ENCODE measurements at regions not wholly inside any gene's neighbourhood (a gene's known extent, or its start where the extent isn't known, plus 50 kb on each side); places are given as distances from the start of the nearest gene placed in this dataset.

DNA sequence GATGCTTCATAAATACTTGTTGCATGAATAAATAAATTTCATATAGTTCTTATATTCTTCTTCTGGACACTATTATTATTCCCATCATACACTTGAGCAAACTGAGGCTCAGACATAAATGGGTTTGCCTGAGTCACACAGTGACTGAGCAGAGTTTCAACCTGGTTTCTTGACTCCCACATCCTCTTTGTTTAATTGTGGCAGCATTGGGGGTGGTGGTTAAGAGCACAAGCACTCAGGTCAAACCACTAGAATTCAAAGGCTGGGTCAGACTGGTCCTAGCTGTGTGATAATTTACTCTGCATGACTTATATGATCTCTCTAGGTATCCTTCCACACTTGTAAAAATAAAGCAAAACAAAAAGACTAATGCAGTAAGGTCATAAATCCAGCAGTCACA lies 274.9 kb upstream of the SRRM4 start:
- Histone ChIP-seq H3K9me3 (ENCODE audit: control insufficient read depth in 4 of 4, low read length in 3 of 4) (no peaks in the 10 kb centered on the region), H3K36me3 (ENCODE audit: control insufficient read depth in 4 of 4, insufficient read depth in 3 of 4, low read depth in 1 of 4, low read length in 3 of 4) (no peaks in the 10 kb centered on the region), H3K4me1 (ENCODE audit: control insufficient read depth in 4 of 4, insufficient read depth in 4 of 4, low read length in 3 of 4) (no peaks in the 10 kb centered on the region), H3K9ac (ENCODE audit: low read depth in 1 of 2, low read length in 2 of 2) (no peak overlapping the region), H3K27me3 (ENCODE audit: control insufficient read depth in 4 of 4, insufficient read depth in 4 of 4, low read length in 3 of 4) (no peaks in the 10 kb centered on the region), H3K27ac (ENCODE audit: low read depth in 1 of 2, low read length in 2 of 2) (no peak overlapping the region), H3K4me3 (ENCODE audit: low read depth in 1 of 3, low read length in 3 of 3) (no peak overlapping the region)
- no peak for DNase-seq (ENCODE audit: low spot score)
- TF ChIP-seq TAF1 (conservative IDR thresholded peaks at IDR 0.05) (no peak), EGR1 (IDR thresholded peaks at IDR 0.05; ENCODE audit: low read depth in 2 of 2) (no peak), JUND (IDR thresholded peaks at IDR 0.05) (no peak), RXRA (IDR thresholded peaks at IDR 0.05) (no peak), RAD21 (IDR thresholded peaks at IDR 0.05) (no peak), HNF4G (IDR thresholded peaks at IDR 0.05) (no peak)
- TF ChIP-seq, protein P1, sequence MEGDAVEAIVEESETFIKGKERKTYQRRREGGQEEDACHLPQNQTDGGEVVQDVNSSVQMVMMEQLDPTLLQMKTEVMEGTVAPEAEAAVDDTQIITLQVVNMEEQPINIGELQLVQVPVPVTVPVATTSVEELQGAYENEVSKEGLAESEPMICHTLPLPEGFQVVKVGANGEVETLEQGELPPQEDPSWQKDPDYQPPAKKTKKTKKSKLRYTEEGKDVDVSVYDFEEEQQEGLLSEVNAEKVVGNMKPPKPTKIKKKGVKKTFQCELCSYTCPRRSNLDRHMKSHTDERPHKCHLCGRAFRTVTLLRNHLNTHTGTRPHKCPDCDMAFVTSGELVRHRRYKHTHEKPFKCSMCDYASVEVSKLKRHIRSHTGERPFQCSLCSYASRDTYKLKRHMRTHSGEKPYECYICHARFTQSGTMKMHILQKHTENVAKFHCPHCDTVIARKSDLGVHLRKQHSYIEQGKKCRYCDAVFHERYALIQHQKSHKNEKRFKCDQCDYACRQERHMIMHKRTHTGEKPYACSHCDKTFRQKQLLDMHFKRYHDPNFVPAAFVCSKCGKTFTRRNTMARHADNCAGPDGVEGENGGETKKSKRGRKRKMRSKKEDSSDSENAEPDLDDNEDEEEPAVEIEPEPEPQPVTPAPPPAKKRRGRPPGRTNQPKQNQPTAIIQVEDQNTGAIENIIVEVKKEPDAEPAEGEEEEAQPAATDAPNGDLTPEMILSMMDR (IDR thresholded peaks at IDR 0.05; ENCODE audit: low read depth, low read length, missing input control): no peak

DNA sequence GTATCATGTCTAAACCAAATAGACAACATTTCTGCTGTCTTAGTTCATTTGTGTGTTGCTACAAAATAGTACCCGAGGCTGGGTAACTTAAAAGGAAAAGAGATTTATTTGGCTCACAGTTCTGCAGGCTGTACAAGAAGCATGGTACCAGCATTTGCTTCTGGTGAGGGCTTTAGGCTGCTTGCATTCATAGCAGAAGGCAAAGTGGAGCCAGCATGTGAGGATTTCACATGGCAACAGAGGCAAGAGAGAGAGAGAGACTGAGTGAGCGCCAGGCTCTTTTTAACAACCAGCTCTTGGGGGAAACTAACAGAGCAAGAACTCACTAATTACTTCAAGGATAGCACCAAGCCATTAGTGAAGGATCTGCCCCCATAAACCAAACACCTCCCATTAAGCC lies 271.4 kb upstream of the SRRM4 start:
- WGBS: 89% methylated on average over 2 of the region's 2 CpGs
- H3K4me1 ChIP-seq (ENCODE audit: control insufficient read depth in 4 of 4, insufficient read depth in 4 of 4, low read length in 3 of 4): peaks cover 0 to 7% (median 0%) of the 10 kb centered on the region in 4 donors

More for the DNA sequence above, 271.4 kb upstream of the SRRM4 start:
- H3K4me3 ChIP-seq (ENCODE audit: low read depth in 1 of 3, low read length in 3 of 3): no peak overlapping the region
- TF ChIP-seq NR2F2 (IDR thresholded peaks at IDR 0.05) (no peak), HNF4A (conservative IDR thresholded peaks at IDR 0.05) (no peak), TAF1 (conservative IDR thresholded peaks at IDR 0.05) (no peak), RXRA (IDR thresholded peaks at IDR 0.05) (no peak), EGR1 (IDR thresholded peaks at IDR 0.05; ENCODE audit: low read depth in 2 of 2) (no peak)
- TF ChIP-seq, protein P2, sequence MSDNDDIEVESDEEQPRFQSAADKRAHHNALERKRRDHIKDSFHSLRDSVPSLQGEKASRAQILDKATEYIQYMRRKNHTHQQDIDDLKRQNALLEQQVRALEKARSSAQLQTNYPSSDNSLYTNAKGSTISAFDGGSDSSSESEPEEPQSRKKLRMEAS (IDR thresholded peaks at IDR 0.05): no peak
- TF ChIP-seq, protein P3, sequence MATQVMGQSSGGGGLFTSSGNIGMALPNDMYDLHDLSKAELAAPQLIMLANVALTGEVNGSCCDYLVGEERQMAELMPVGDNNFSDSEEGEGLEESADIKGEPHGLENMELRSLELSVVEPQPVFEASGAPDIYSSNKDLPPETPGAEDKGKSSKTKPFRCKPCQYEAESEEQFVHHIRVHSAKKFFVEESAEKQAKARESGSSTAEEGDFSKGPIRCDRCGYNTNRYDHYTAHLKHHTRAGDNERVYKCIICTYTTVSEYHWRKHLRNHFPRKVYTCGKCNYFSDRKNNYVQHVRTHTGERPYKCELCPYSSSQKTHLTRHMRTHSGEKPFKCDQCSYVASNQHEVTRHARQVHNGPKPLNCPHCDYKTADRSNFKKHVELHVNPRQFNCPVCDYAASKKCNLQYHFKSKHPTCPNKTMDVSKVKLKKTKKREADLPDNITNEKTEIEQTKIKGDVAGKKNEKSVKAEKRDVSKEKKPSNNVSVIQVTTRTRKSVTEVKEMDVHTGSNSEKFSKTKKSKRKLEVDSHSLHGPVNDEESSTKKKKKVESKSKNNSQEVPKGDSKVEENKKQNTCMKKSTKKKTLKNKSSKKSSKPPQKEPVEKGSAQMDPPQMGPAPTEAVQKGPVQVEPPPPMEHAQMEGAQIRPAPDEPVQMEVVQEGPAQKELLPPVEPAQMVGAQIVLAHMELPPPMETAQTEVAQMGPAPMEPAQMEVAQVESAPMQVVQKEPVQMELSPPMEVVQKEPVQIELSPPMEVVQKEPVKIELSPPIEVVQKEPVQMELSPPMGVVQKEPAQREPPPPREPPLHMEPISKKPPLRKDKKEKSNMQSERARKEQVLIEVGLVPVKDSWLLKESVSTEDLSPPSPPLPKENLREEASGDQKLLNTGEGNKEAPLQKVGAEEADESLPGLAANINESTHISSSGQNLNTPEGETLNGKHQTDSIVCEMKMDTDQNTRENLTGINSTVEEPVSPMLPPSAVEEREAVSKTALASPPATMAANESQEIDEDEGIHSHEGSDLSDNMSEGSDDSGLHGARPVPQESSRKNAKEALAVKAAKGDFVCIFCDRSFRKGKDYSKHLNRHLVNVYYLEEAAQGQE (IDR thresholded peaks at IDR 0.05): no peak
- TF ChIP-seq, protein P4, sequence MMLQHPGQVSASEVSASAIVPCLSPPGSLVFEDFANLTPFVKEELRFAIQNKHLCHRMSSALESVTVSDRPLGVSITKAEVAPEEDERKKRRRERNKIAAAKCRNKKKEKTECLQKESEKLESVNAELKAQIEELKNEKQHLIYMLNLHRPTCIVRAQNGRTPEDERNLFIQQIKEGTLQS (IDR thresholded peaks at IDR 0.05): no peak
- DNase-seq (ENCODE audit: low spot score): no peak
- no peak overlapping the region for H3K9ac ChIP-seq (ENCODE audit: low read depth in 1 of 2, low read length in 2 of 2)
- no peaks in the 10 kb centered on the region for H3K9me3 ChIP-seq (ENCODE audit: control insufficient read depth in 4 of 4, low read length in 3 of 4)
- H3K27me3 ChIP-seq (ENCODE audit: control insufficient read depth in 4 of 4, insufficient read depth in 4 of 4, low read length in 3 of 4): no peaks in the 10 kb centered on the region
- no peaks in the 10 kb centered on the region for H3K36me3 ChIP-seq (ENCODE audit: control insufficient read depth in 4 of 4, insufficient read depth in 3 of 4, low read depth in 1 of 4, low read length in 3 of 4)
- H3K27ac ChIP-seq (ENCODE audit: low read depth in 1 of 2, low read length in 2 of 2): no peak overlapping the region
